Neural cell (in vitro differentiated cells): ENCODE measurements at regions not wholly inside any gene's neighbourhood (a gene's known extent, or its start where the extent isn't known, plus 50 kb on each side); places are given as distances from the start of the nearest gene placed in this dataset.
"Not testable (repeated sequence)": the region's sequence is repeated elsewhere in the genome, so short reads cannot be mapped to it uniquely, and the experiment has no call there.

ENCODE experiments used
- H2AFZ ChIP-seq: fragments of 200-600, 300-800 bp; sonication (generic), shearing (Covaris generic); 2 replicates; pipeline ENCODE4 v1.6.0; 2014; ENCODE audit warnings: low read depth, mild to moderate bottlenecking, antibody characterized with exemption, low read length, moderate library complexity
- H3F3A ChIP-seq: fragments of 200-600 bp; shearing (Covaris generic); 2 replicates; pipeline ENCODE4 v1.6.1; 2016; ENCODE audit warnings: mild to moderate bottlenecking, moderate library complexity, mixed read lengths, antibody characterized with exemption, low read length; ENCODE audit not compliant: insufficient read depth, poor library complexity, severe bottlenecking
- H3K27ac ChIP-seq: fragments of 200-600, 300-800 bp; sonication (generic), shearing (Covaris generic); 2 replicates; pipeline ENCODE4 v1.5.1; 2014; ENCODE audit warnings: mild to moderate bottlenecking, low read length, moderate library complexity
- H3K27me3 ChIP-seq: fragments of 300-800, 200-600 bp; sonication (generic), shearing (Covaris generic); 2 replicates; pipeline ENCODE4 v1.6.0; 2014; ENCODE audit warnings: mild to moderate bottlenecking, low read depth, low read length, moderate library complexity; ENCODE audit not compliant: insufficient read depth
- H3K36me3 ChIP-seq: fragments of 300-800, 200-600 bp; sonication (generic), shearing (Covaris generic); 2 replicates; pipeline ENCODE4 v1.5.1; 2014; ENCODE audit warnings: mild to moderate bottlenecking, antibody characterized with exemption, low read length, moderate library complexity; ENCODE audit not compliant: insufficient read depth
- H3K4me2 ChIP-seq: fragments of 300-800, 200-600 bp; sonication (generic), shearing (Covaris generic); 2 replicates; pipeline ENCODE4 v1.6.0; 2014; ENCODE audit warnings: mild to moderate bottlenecking, low read length
- H3K4me3 ChIP-seq: fragments of 300-800, 200-600 bp; sonication (generic), shearing (Covaris generic); 2 replicates; pipeline ENCODE4 v1.5.1; 2014; ENCODE audit warnings: mild to moderate bottlenecking, low read length, moderate library complexity
- H3K79me2 ChIP-seq: fragments of 200-600 bp; shearing (Covaris generic); replicated peaks from 2 replicates; pipeline ENCODE4 v1.6.0; 2014; ENCODE audit warnings: mild to moderate bottlenecking, low read length, moderate library complexity; ENCODE audit not compliant: insufficient read depth
- H3K9ac ChIP-seq: fragments of 300-800, 200-600 bp; sonication (generic), shearing (Covaris generic); 2 replicates; pipeline ENCODE4 v1.6.1; 2016; ENCODE audit warnings: mild to moderate bottlenecking, low read length, mixed read lengths
- H3K9me2 ChIP-seq: fragments of 200-600 bp; shearing (Covaris generic); 2 replicates; pipeline ENCODE4 v1.6.1; 2016; ENCODE audit warnings: mild to moderate bottlenecking, low read length, mixed read lengths; ENCODE audit not compliant: insufficient read depth
- H3K9me3 ChIP-seq: fragments of 200-600, 300-800 bp; sonication (generic), shearing (Covaris generic); 2 replicates; pipeline ENCODE4 v1.6.1; 2016; ENCODE audit warnings: mild to moderate bottlenecking, mixed run types, low read length, moderate library complexity, mixed read lengths
- H4K20me1 ChIP-seq: fragments of 200-600 bp; shearing (Covaris generic); 2 replicates; pipeline ENCODE4 v1.6.1; 2016; ENCODE audit warnings: mild to moderate bottlenecking, mixed run types; ENCODE audit not compliant: insufficient read depth
- CTCF ChIP-seq: fragments of 450-650 bp; IDR thresholded peaks from 2 replicates; pipeline ENCODE4 v1.5.1; 2014; ENCODE audit warnings: antibody characterized with exemption, mild to moderate bottlenecking, moderate library complexity; ENCODE audit not compliant: poor library complexity, severe bottlenecking
- EP300 ChIP-seq: fragments of 450-650 bp; conservative IDR thresholded peaks from 2 replicates; pipeline ENCODE4 v1.6.1; 2014; ENCODE audit warnings: antibody characterized with exemption, mild to moderate bottlenecking, moderate library complexity; ENCODE audit not compliant: poor library complexity, severe bottlenecking
- EZH2 ChIP-seq: fragments of 200-600, 300-800 bp; shearing (Covaris generic), sonication (generic); IDR thresholded peaks from 2 replicates; pipeline ENCODE4 v1.6.1; 2014; ENCODE audit warnings: antibody characterized with exemption, low read length, borderline replicate concordance, mild to moderate bottlenecking; ENCODE audit not compliant: insufficient read depth, poor library complexity, severe bottlenecking
- MXI1 ChIP-seq: fragments of 450-650 bp; conservative IDR thresholded peaks from 2 replicates; pipeline ENCODE4 v1.6.1; 2014; ENCODE audit warnings: antibody characterized with exemption, mild to moderate bottlenecking; ENCODE audit not compliant: poor library complexity, severe bottlenecking
- POLR2AphosphoS5 ChIP-seq: IDR thresholded peaks from 2 replicates; pipeline ENCODE4 v1.6.1; 2012
- RAD21 ChIP-seq: fragments of 450-650 bp; conservative IDR thresholded peaks from 2 replicates; pipeline ENCODE4 v1.6.1; 2014; ENCODE audit warnings: antibody characterized with exemption, mild to moderate bottlenecking, moderate library complexity
- REST ChIP-seq: IDR thresholded peaks from 2 replicates; pipeline ENCODE4 v1.6.1; 2012; ENCODE audit warnings: borderline replicate concordance
- SMC3 ChIP-seq: fragments of 450-650 bp; conservative IDR thresholded peaks from 2 replicates; pipeline ENCODE4 v1.6.1; 2014; ENCODE audit warnings: antibody characterized with exemption, mild to moderate bottlenecking, moderate library complexity; ENCODE audit not compliant: poor library complexity
- TAF1 ChIP-seq: IDR thresholded peaks from 2 replicates; pipeline ENCODE4 v1.6.1; 2012; ENCODE audit warnings: low read depth

GRCh38 chr1:91099746-91100621 is 78.1 kb upstream of the ZNF644 start:
- Histone ChIP-seq H3K4me2 (no peak overlapping the region), H3K9me3 (no peaks in the 10 kb centered on the region), H3K36me3 (no peaks in the 10 kb centered on the region), H3K27me3 (no peaks in the 10 kb centered on the region), H3K4me3 (no peak overlapping the region), H3K9me2 (no peaks in the 10 kb centered on the region), H3K27ac (no peak overlapping the region), H4K20me1 (no peaks in the 10 kb centered on the region), H3K9ac (no peak overlapping the region), H2AFZ (no peak overlapping the region), H3K79me2 (no peaks in the 10 kb centered on the region), H3F3A (no peaks in the 10 kb centered on the region)
- TF ChIP-seq TAF1: no peak
- TF ChIP-seq REST: no peak
- no peak for TF ChIP-seq RAD21
- no peak for TF ChIP-seq MXI1
- no peak for TF ChIP-seq EP300
- TF ChIP-seq CTCF: no peak
- TF ChIP-seq POLR2AphosphoS5: no peak
- no peak for TF ChIP-seq EZH2
- TF ChIP-seq SMC3: no peak

- no peaks in the 10 kb centered on the region for H4K20me1 ChIP-seq
Observed at GRCh38 chr1:91098299-91098906, 76.6 kb upstream of the ZNF644 start.

GRCh38 chr1:91095321-91095720 is 73.5 kb upstream of the ZNF644 start:
- not testable (repeated sequence) for H3K9me3 ChIP-seq, H3K27ac ChIP-seq, H3K79me2 ChIP-seq, H3K36me3 ChIP-seq, H3K9ac ChIP-seq, H2AFZ ChIP-seq, H3F3A ChIP-seq, H3K27me3 ChIP-seq, H3K4me3 ChIP-seq, H3K9me2 ChIP-seq, H3K4me2 ChIP-seq, H4K20me1 ChIP-seq

More at GRCh38 chr1:91098299-91098906, 76.6 kb upstream of the ZNF644 start:
- TF ChIP-seq SMC3: no peak
- Histone ChIP-seq H3K4me3 (no peak overlapping the region), H3F3A (no peaks in the 10 kb centered on the region), H3K27me3 (no peaks in the 10 kb centered on the region), H3K9me3 (no peaks in the 10 kb centered on the region), H3K9me2 (no peaks in the 10 kb centered on the region), H2AFZ (no peak overlapping the region), H3K27ac (no peak overlapping the region), H3K4me2 (no peak overlapping the region), H3K36me3 (no peaks in the 10 kb centered on the region), H3K9ac (no peak overlapping the region), H3K79me2 (no peaks in the 10 kb centered on the region)
